ENCODE measurements at regions not wholly inside any gene's neighbourhood (a gene's known extent, or its start where the extent isn't known, plus 50 kb on each side); places are given as distances from the start of the nearest gene placed in this dataset.
"Not testable (repeated sequence)": the region's sequence is repeated elsewhere in the genome, so short reads cannot be mapped to it uniquely, and the experiment has no call there.

DNA sequence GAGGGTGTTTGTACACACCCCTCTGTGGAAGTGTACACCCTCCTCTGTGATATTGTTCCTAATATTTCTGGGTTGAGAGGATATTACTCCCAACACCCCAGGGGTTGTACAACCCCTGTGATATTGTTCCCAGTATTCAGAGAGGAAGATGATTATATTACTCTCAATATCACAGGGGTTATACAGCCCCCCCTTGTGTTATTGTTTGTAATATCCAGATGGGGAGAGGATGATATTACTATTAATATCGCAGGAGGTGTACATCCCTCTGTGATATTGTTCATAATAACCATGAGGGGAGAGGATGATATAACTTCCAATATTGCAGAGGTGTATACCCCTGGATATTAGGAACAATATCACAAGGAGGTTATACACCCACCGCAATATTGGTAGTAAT, 566.1 kb upstream of the MIS18BP1 start:
- DNase-seq: no peak

DNA sequence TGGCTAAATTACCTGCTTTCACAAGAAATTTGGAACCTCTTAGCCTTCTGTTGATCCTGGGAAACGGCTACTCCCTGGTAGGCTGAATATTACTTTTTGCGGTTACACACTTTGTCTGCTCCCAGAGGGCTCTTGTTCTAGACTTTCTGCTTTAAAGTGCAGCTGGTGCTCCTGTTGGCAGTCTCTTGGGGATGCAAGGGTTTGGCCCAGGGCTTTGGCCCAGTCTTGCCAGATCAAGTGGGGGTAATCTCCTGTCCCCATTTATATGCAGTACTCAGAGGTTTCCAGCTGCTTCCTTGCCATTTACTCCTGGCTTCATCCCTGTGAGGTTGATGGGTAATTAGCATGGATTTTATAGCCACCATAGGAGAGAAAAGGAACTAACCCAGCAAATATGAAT, 558.2 kb upstream of the MIS18BP1 start:
- no peak for DNase-seq

DNA sequence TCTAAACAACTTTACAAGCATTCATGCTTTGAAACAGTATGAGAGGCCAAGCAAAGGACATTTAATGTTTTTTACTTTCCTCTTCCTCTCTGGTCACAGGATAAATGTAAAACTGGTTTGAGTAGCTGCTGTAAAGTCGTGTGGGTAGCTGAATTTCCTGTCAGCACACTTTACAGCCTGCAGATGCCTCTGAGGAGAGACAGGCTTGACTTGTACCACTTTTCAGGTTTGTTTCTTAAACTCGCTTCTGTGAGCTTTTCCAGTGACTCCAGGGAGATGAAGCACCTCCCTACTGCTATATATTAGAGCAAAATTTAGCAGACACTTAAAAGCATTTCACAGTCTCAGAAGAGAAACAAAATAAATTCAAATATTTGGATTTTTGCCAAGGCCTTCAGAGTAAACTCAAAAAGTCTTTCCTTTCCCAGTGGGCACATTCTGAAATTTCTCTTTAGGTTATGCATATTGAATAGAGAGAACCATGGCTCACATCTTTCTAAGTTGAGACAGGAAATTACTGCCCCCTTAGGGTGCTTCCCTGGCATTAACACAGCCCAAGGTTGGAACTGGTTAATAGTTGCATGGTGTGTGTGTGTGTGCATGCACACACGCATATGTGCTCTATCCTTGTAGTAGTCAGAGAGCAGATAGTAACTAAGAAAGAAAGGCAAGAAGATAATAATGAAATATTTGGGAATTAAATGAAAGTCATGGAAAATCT, 557.3 kb upstream of the MIS18BP1 start:
- DNase-seq: no peak

DNA sequence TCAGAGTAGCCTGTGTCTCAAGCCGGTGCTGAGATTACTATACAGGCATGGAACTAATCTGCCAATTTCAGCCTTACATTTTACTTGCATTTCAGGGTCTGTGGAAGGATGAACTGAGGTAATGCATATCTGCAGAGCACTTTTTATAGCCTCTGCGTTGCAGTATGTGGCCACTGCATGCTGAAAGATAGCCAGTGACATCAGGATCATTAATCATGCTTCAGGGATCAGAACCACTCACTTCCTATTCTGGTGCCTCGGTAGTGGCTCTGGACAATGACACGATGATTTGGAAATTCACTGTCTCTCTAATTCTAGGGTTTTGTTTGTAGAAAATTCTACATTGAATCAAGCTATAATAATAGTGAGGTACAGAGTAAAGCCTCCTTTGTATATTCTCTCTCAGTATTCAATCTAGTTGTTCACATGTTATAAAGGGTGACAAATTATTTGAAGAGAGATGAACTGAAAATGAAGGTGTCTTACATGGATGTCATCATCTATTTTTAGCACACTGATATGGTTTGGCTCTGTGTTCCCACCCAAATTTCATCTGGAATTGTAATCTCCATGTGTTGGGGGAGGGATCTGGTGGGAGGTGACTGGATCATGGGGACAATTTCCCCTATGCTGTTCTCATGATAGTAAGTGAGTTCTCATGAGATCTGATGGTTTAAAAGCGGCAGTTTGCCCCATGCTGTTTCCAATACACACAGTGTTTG, 554.3 kb upstream of the MIS18BP1 start:
- DNase-seq: no peak

DNA sequence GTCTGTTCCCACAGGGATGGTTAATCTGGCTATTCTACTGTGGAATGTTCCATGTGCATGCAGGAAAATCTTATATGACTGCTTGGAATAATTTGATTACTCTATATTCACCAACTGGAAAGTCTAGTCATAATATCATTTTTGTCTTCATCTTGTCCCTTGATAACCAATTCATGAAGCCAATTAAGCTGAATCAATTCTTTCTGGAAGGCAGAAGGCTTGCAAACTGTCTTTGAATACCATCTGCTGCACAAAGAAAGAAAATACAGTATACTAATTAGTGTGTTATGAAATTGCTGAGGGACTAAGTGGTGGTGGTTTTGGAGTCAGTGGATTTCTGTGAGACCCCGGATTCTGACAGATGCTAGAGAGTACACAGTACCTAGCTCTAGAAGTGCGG, 546.5 kb upstream of the MIS18BP1 start:
- DNase-seq: no peak

DNA sequence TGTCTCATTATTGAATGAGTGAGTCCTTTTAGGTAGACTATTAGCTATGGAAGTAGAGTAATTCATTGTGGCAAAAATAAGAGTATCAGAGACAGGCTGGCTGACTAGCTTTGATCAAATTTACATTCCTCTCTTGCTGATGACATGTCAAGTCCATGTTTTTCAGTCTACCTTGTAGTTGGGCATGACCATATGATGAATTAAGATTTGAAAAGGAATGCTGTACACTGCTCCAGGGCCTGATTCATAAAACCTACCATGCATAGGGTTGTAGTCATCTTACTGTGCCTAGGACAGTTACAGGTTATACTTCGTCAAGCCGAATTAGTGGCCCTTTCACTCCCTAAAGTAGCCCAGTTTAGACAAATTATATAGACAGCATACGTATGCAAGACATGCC, 545.7 kb upstream of the MIS18BP1 start:
- no peak for DNase-seq

DNA sequence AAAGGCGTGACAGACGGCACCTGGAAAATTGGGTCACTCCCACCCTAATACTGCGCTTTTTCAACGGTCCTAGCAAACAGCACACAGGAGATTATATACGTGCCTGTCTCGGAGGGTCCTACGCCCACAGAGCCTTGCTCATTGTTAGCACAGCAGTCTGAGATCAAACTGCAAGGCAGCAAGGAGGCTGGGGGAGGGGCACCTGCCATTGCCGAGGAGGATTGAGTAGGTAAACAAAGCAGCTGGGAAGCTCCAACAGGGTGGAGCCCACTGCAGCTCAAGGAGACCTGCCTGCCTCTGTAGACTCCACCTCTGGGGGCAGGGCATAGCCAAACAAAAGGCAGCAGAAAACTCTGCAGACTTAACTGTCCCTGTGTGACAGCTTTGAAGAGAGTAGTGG, 543.0 kb upstream of the MIS18BP1 start:
- not testable (repeated sequence) for DNase-seq

DNA sequence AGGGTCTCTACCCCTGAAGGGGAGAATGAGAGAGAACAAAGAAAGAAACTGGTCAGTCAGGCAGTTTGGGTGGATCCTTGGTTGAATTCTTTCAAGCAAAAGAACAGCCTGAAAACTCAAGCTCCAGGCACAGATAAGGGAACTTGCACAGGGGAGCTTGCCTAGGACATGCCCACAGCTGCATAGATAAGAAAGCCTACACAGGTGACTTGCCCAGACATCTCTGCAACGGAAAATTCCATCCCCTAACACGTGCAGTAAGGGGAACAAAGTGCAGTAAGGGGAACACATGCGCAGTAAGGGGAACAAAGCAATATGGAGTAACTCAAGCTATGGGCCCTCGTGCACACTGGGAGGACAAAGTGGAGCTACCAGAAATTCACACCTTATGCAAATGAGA, 540.1 kb upstream of the MIS18BP1 start:
- no peak for DNase-seq

DNA sequence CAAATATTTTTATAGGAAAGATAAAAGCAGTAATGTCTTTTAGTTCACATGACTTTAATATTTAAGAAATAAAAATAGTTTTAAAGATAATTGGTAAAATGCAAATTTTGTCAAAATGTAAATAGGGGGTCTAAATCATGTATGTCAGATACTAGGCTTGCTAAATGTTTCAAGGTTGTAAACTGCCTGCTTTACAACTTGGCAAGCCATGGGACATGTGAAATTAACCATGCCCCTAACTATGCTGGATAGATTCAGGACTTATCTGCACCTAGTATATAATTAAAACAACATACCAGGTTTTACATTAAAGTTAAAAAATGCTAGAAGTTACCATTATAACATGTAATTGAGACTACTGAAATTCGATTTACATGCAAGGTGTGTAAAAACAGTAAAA, 537.3 kb upstream of the MIS18BP1 start:
- DNase-seq: no peak

DNA sequence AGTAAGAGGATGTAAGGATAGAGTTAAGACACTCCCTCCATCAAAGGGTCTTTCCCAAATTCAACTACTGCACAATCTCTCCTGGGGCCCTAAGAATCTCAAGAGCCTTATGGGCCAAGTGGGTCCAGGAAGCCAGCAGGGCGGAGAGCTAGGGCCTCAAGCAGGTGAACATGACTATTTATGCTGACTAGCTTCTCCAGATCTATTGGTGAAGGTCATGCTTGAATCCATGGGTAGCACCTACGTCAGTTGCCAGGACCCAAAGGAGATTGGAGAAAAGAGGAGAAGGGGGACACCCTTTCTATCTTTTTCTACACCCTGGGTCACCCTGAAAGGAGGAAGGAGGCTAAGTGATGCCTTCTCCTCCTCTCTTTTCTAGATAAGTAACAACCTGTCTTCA, 534.2 kb upstream of the MIS18BP1 start:
- DNase-seq: no peak

DNA sequence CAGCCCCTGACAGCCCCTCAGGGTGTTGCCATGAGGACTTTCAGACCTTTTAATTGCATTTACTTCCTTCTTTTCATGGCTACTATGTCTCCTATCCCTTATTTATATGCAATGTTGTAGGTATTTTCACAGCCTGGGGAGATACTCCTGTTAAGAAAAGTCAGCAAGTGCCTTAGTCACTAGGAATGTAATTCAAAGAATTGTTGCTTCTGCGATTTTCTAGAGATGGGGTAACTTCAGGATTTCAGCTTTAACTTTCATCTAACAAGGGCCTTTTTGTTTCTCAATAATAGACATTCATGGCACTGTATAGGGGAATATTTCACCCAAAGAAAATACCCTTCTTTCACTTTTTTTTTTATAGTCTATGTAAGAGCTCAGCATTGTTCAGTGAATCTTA, 533.3 kb upstream of the MIS18BP1 start:
- DNase-seq: no peak

DNA sequence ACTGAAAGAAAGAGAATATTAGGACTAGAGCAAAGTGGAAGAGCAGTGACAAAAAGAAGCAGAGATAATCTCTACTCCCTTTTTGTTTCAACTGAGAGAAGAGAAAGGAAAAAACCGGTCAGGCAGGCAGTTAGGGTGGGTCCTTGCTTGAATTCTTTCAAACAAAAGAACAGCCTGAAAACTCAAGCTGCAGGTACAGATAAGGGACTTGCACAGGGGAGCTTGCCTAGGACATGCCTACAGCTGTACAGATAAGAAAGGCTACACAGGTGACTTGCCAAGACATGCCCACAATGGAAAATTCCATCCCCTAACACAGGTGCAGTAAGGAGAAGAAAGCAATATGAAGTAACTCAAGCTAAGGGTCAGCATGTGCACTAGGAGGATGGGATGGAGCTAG, 532.2 kb upstream of the MIS18BP1 start:
- DNase-seq: no peak

DNA sequence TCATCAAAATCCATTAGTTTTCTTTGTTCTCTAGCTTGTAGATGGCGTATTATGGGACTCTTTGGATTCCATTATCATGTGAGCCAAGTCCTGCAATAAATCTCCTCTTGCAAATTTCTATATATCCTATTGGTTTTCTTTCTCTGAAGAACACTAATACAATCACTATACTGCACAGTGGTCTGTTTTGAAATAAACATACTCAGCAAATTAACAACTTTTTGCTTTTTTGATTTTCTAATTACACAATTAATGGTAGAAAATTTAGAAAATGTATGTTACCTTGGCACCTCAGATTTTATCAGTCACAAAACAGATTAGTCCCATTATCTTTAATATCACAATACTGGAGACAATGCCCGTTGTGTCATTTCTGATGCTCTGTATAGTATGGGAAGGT, 513.2 kb upstream of the MIS18BP1 start:
- DNase-seq: no peak

DNA sequence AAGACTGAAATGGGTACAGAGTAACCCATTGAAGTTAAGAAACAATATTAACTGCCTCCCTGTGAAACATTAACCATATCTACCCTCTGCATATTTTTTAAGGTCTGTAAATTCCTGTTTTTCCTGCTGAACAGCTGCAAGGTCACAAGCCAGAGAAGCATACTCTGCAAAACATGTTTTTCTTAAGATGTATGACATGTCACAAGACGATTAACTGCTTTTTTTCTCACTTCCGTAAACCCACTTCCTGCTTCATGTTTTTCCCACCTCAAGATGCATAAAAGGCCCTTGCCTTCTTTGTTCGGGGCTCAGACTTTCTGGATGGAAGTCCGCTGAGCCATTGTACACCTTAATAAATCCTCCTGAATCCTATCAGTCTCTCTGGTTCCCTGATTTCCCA, 504.7 kb upstream of the MIS18BP1 start:
- no peak for DNase-seq

DNA sequence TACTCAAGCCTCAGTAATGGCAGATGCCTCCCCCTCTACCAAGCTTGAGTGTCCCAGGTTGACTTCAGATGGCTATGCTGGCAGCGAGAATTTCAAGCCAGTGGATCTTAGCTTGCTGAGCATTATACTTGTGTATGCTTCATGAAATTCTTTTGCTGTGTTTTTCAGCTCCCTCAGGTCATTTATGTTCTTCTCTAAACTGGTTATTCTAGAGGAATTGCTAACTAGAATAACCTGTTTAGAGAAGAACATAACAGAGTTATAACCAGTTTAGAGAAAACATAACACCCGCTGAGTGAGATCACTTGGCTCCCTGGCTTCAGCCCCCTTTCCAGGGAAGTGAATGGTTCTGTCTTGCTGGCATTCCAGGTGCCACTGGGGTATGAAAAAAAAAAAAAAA, 503.4 kb upstream of the MIS18BP1 start:
- not testable (repeated sequence) for DNase-seq

DNA sequence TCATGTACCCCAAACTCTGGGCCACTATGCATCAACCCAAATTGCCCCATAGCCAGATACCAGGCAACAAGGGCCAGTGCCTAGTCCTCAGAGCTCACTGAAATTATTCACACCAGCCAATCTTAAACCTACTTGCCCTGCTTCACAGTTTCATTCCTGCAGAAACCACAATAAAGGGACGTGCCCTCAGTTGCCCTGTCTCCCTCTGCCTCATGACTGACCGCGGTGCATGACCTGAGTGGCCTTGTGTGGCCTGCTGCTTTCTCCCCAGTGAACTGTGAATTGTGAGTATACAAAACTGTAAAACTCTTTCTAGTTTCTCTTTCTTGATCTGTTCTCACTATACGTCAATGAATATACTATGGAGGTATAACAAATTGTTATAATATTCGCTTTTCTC, 490.9 kb upstream of the MIS18BP1 start:
- DNase-seq: no peak

DNA sequence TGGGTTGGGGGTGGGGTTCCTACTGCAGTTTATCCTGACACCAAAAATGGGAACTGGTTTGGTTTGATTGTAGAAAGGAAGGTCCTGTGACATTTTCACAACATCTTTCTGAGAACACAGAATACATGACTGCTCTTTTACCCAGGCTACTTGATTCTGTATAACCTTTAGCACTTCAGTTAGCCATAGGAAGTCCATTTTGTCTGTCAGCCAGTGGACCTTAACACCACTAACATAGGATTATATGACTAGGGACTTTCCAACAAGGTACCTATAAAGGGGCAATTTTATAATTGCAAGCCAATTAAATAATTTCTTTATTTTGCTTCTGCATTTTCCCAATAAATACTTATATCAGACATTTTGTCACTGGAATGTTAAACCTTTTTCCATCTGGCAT, 489.2 kb upstream of the MIS18BP1 start:
- no peak for DNase-seq

DNA sequence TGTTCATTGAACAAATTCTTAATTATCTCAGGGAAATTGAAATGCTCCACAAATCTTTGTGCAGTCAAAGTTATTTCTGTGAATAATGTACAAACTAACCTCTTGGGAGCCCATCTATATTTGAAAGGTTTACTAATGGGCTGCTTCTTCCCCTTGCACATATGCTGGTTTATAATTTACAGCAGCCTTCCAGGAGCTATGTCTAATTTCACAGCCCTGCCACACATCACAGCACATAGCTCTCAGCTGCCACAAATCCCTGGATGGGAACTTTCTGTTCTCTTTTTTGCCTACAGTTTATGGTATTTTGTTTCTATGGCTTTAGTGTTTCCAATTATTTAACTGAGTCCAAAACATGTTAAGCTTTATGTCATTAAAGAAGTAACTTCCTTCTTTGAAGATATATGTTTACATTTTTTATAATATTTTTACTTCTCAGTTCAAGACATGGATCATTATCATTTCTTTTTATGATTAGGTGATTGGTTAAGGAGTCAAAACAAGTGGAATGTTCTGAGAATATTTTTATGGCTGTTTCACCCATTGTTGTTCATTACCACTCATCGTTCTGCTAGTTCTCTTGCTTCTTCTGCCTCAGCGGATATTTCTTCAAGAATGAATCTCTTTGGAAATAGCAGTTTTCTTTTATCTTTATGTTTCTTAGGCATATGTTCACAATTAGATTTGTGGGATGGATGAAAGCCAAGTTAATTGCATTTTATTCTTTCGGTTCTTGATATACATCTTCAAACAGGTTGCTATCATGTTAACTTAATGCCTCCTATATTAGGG, 475.6 kb upstream of the MIS18BP1 start:
- no peak for DNase-seq

DNA sequence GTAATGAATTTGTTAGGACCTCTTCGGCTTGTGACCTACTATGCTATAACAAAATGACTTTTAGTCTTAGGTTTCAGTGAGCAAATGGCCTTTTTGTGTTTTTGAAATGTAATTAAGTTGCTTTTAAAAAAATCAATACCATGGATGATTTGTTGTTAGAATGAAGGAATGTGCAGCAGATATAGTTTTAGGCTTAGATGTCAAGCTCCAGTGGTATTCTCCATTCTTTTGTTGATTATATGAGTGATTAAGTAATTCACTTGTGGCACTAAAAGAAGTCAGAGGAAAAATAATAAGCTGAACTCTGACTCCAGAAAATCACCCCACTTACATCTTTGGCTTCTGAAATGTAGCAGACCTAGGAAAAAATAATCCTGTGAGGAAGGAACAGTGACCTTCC, 474.1 kb upstream of the MIS18BP1 start:
- DNase-seq: no peak

DNA sequence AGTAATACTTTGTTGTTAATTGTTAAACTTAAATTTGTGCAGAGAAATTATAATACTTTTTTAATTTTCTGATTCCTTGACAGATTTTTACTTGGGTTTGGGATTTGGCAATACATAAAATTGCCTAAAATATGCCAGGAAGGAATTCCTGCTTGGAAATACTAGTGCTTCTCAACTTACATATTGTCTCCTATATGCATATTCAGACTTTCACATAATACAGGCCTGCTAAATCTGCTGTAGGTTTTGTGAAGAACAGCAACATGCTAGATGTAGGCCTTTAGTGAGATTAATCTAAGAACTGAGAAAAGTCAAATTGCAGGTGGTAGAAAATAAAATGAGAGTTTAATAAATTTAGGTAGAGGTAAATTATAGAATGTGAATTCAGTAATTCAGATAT, 468.5 kb upstream of the MIS18BP1 start:
- DNase-seq: no peak

DNA sequence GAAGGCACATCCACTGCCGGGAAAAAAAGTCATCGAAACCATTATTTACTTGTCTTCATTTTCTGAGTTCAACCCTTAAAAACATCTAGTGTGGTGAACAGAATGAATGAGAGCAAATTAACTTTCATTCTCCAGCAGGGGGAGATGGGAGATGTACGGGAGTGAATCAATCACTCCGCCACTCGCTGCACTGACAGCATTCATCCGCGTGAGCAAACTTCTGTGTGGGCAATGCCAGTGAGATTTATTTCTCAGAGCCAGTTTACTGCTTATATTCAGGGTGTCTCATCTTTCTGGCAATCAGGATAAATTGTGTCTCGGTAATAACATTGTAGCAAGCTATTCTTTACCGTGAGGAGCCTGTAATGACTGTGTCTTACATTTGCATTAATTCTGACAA, 463.6 kb upstream of the MIS18BP1 start:
- DNase-seq: no peak

DNA sequence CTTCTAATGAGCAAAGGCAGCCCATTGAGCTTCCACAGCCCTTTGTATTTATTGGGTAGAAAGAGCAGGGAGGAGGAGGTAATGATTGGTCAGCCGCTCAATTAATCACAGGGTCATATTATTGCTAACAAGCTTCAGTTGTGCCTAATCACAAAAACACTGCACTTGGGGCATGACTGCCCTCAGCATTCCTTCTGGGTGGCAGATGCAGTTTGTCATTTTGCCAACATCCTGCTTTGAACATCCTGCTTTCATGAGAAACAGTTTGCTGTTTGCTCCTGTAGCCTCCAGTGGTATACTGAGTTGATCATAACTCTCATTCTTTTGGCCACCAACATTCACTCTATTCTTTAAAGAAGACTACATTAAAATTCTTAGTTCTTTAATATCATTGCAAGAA, 462.9 kb upstream of the MIS18BP1 start:
- no peak for DNase-seq

DNA sequence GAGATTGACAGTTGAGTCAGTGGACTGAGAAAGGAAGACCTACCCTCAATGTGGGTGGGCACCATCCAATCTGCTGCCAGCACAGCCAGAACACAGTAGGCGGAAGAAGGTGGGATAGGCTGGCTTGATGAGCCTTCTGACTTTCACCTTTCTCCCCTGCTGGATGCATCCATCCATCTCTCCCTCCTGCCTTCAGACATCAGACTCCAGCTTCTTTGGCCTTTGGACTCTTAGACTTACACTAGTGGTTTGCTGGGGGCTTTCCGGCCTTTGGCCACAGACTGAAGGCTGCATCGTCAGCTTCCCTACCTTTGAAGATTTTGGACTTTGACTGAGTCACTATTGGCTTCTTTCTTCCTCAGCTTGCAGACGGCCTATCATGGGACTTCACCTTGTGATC, 456.5 kb upstream of the MIS18BP1 start:
- DNase-seq: no peak
